GM12878 (cell line): ENCODE measurements at regions not wholly inside any gene's neighbourhood (a gene's known extent, or its start where the extent isn't known, plus 50 kb on each side); places are given as distances from the start of the nearest gene placed in this dataset.

Source experiments
- ATAC-seq: fragments of 200-7000 bp; cut with Tn5 transposase; 3 replicates; pipeline ENCODE4 v1.9.1; 2020; ENCODE audit warnings: mild to moderate bottlenecking, moderate library complexity
- BruUV-seq: library from RNA; stranded (reverse); fragments of 400-500 nt; replicated peaks from 2 replicates; lab custom pipeline; 2021; lab: Mats Ljungman, UMichigan
- CTCF ChIA-PET: fragments of 300-600 bp; sonication (Branson Sonifier 250); formaldehyde crosslinking; extraction: SDS; loops from one replicate; lab custom pipeline; 2021; ENCODE audit warnings: inconsistent platforms; lab: Yijun Ruan, JAX
- POLR2A ChIA-PET: fragments of 350-600 bp; formaldehyde crosslinking; extraction: SDS; loops from one replicate; lab custom pipeline; 2021; ENCODE audit warnings: inconsistent platforms; lab: Charles Lee
- RAD21 ChIA-PET: fragments of 300-600 bp; sonication (Branson Sonifier 250); formaldehyde crosslinking; loops from one replicate; lab custom pipeline; 2023; ENCODE audit warnings: antibody characterized with exemption; ENCODE audit not compliant: unreplicated experiment; lab: Charles Lee
- SMC1A ChIA-PET: fragments of 300-600 bp; sonication (Branson Sonifier 250); formaldehyde crosslinking; loops from one replicate; lab custom pipeline; 2023; ENCODE audit not compliant: unreplicated experiment, uncharacterized antibody; lab: Charles Lee
- DNase-seq: peaks from one replicate; pipeline ENCODE4 v3.0.0-alpha.2; 2011; ENCODE audit warnings: low read depth, low spot score
- FAIRE-seq: peaks from 3 replicates; lab custom pipeline; 2011; peaks lifted over from hg19 to GRCh38; lab: Jason Lieb, UNC
- H2AFZ ChIP-seq: 2 replicates; pipeline ENCODE4 v1.6.0; 2011; ENCODE audit warnings: low read depth, low read length, control low read depth; ENCODE audit not compliant: control insufficient read depth
- H3K27ac ChIP-seq: 2 replicates; pipeline ENCODE4 v1.5.1; 2011; ENCODE audit warnings: control low read depth; ENCODE audit not compliant: control insufficient read depth, insufficient read depth
- H3K27me3 ChIP-seq, 2 experiments: replicated peaks in 1 of 2; 2 replicates each; pipeline versions ENCODE4 v1.6.0 to v1.6.1; 2011; ENCODE audit warnings: low read length in 1 of 2; ENCODE audit not compliant: control insufficient read depth in 2 of 2, insufficient read depth in 2 of 2
- H3K36me3 ChIP-seq, 2 experiments: 2 replicates each; pipeline ENCODE4 v1.5.1; 2011; ENCODE audit warnings: low read length in 1 of 2; ENCODE audit not compliant: control insufficient read depth in 2 of 2, insufficient read depth in 2 of 2
- H3K4me1 ChIP-seq: 2 replicates; pipeline ENCODE4 v1.6.1; 2011; ENCODE audit warnings: mild to moderate bottlenecking, low read length, moderate library complexity, mixed read lengths; ENCODE audit not compliant: control insufficient read depth, insufficient read depth
- H3K4me2 ChIP-seq: 2 replicates; pipeline ENCODE4 v1.6.0; 2011; ENCODE audit warnings: control low read depth; ENCODE audit not compliant: control insufficient read depth, insufficient read depth
- H3K4me3 ChIP-seq: fragments of 200-600 bp; sonication (generic); 2 replicates; pipeline ENCODE4 v1.5.1; 2016
- H3K79me2 ChIP-seq: 2 replicates; pipeline ENCODE4 v1.6.0; 2011; ENCODE audit warnings: low read length; ENCODE audit not compliant: control insufficient read depth, insufficient read depth
- H3K9ac ChIP-seq: 2 replicates; pipeline ENCODE4 v1.8.0; 2011; ENCODE audit warnings: low read length, control low read depth, mixed read lengths; ENCODE audit not compliant: control insufficient read depth, insufficient read depth
- H3K9me3 ChIP-seq: replicated peaks from 3 replicates; pipeline ENCODE4 v1.5.1; 2011; ENCODE audit warnings: mild to moderate bottlenecking, low read length; ENCODE audit not compliant: control insufficient read depth, insufficient read depth
- H4K20me1 ChIP-seq: 2 replicates; pipeline ENCODE4 v1.6.0; 2011; ENCODE audit not compliant: control insufficient read depth, insufficient read depth
- BCL11A ChIP-seq: IDR thresholded peaks from 2 replicates; pipeline ENCODE4 v1.6.1; 2011; ENCODE audit warnings: low read depth, low read length
- CREM ChIP-seq: IDR thresholded peaks from 2 replicates; pipeline ENCODE4 v1.6.1; 2014; ENCODE audit warnings: antibody characterized with exemption, low read depth
- CUX1 ChIP-seq: IDR thresholded peaks from 2 replicates; pipeline ENCODE4 v1.6.1; 2012; ENCODE audit warnings: improper control_type of control experiment, low read depth, low read length; ENCODE audit not compliant: insufficient replicate concordance
- GATAD2B ChIP-seq: fragments of 450-650 bp; conservative IDR thresholded peaks from 2 replicates; pipeline ENCODE4 v1.6.1; 2017; ENCODE audit warnings: low read depth, mild to moderate bottlenecking, moderate library complexity
- HDGF ChIP-seq: fragments of 450-650 bp; IDR thresholded peaks from 2 replicates; pipeline ENCODE4 v1.6.1; 2016; ENCODE audit warnings: antibody characterized with exemption
- JUNB ChIP-seq: IDR thresholded peaks from 2 replicates; pipeline ENCODE4 v1.6.1; 2016; ENCODE audit warnings: antibody characterized with exemption, mild to moderate bottlenecking
- KAT2A ChIP-seq: conservative IDR thresholded peaks from 2 replicates; pipeline ENCODE4 v1.6.1; 2011; ENCODE audit warnings: low read depth, low read length; ENCODE audit not compliant: control insufficient read depth
- PML ChIP-seq: IDR thresholded peaks from 2 replicates; pipeline ENCODE4 v1.6.1; 2012; ENCODE audit warnings: low read length, inconsistent platforms
- RFX5 ChIP-seq: IDR thresholded peaks from 2 replicates; pipeline ENCODE4 v1.6.1; 2011; ENCODE audit warnings: low read depth, low read length, improper control_type of control experiment
- USF2 ChIP-seq: IDR thresholded peaks from 2 replicates; pipeline ENCODE4 v1.6.1; 2011; ENCODE audit warnings: low read depth, low read length, improper control_type of control experiment, borderline replicate concordance
- WRNIP1 ChIP-seq: IDR thresholded peaks from 2 replicates; pipeline ENCODE4 v1.6.1; 2011; ENCODE audit warnings: low read depth, low read length, improper control_type of control experiment, borderline replicate concordance
- ZNF207 ChIP-seq: fragments of 450-650 bp; IDR thresholded peaks from 2 replicates; pipeline ENCODE4 v1.6.1; 2014; ENCODE audit warnings: antibody characterized with exemption, mild to moderate bottlenecking, borderline replicate concordance
- WGBS: methylation state at CpG from one replicate; pipeline ENCODE4 v1.1.6; 2016; ENCODE audit warnings: low lambda C conversion rate; ENCODE audit not compliant: insufficient replicate concordance, insufficient coverage; ENCODE audit errors: missing lambda C conversion rate; 5-methylcytosine and 5-hydroxymethylcytosine counted together
- in situ Hi-C: fragments of 300-500 bp; cut with MboI; formaldehyde crosslinking; loops from 9 replicates; pipeline ENCODE4 v1.14.3; 2018; ENCODE audit warnings: mixed read lengths
- intact Hi-C: fragments of 100-400 bp; cut with micrococcal nuclease; formaldehyde crosslinking; loops from one replicate; pipeline ENCODE4 v1.14.2; 2022; ENCODE audit not compliant: unreplicated experiment
- TF ChIP-seq, protein P1 (sequence below): fragments of 450-650 bp; IDR thresholded peaks from 2 replicates; pipeline ENCODE4 v1.6.1; 2018; ENCODE audit warnings: mild to moderate bottlenecking, low read depth, moderate library complexity; ENCODE audit not compliant: partially characterized antibody

- TF ChIP-seq CUX1, result no peak
Observed at GRCh38 chr11:112617977-112618826, 343.0 kb upstream of the NCAM1 start (continued).

DNA sequence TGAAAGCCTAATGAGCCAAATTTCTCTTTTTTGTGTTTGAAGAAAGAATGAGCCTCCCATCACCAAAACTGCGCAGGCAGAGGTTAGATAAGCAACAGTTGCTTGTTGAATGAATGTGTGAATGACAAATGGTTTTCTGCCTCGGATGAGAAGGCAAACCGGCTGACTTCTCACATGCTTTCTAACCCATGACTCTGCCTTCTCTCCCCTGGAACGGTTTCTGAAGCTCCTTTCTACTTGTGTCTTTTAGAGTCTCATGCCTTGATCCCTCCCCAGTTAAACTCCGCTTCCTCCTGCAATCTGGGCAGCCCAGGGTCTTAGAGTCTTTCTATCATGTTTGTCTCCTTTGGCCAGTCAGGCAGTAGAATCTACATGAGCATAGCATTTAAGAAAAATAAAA is 342.1 kb upstream of the NCAM1 start:
- Histone ChIP-seq H3K9ac (no peak overlapping the region), H3K79me2 (no peaks in the 10 kb centered on the region), H3K4me2 (no peak overlapping the region), H3K4me3 (no peak overlapping the region), H3K9me3 (no peaks in the 10 kb centered on the region), H4K20me1 (no peaks in the 10 kb centered on the region), H3K27me3 (no peaks in the 10 kb centered on the region), H2AFZ (no peak overlapping the region), H3K27ac (no peak overlapping the region), H3K36me3 (no peaks in the 10 kb centered on the region), H3K4me1 (peaks cover 27% of the 10 kb centered on the region)
- in situ Hi-C loops (no loop called here), intact Hi-C loops (no loop called here)
- POLR2A ChIA-PET, result no interaction called here
- ATAC-seq (no peak), FAIRE-seq (no peak), DNase-seq (no peak)
- WGBS, result 62% methylated on average over 5 of the region's 5 CpGs
- SMC1A ChIA-PET, result interaction anchor here (1.2 to 2.3 kb wide), 2 partner anchors 28 to 30 kb away, joined by 4 to 10 read pairs; no protein-coding TSS in a partner anchor
- BruUV-seq, result no TSS peak
- CTCF ChIA-PET, result interaction anchor here (0.6 kb wide), 1 partner anchor 373 kb away, joined by 4 read pairs; no protein-coding TSS in a partner anchor
- RAD21 ChIA-PET, result interaction anchor here (1.0 to 1.1 kb wide), 2 partner anchors 28 to 40 kb away, joined by 4 read pairs; no protein-coding TSS in a partner anchor
- TF ChIP-seq HDGF (no peak), ZNF207 (no peak), BCL11A (no peak), USF2 (no peak), WRNIP1 (no peak), KAT2A (no peak), CREM (no peak), GATAD2B (no peak), JUNB (no peak), RFX5 (no peak), PML (no peak)
- TF ChIP-seq, protein P1, sequence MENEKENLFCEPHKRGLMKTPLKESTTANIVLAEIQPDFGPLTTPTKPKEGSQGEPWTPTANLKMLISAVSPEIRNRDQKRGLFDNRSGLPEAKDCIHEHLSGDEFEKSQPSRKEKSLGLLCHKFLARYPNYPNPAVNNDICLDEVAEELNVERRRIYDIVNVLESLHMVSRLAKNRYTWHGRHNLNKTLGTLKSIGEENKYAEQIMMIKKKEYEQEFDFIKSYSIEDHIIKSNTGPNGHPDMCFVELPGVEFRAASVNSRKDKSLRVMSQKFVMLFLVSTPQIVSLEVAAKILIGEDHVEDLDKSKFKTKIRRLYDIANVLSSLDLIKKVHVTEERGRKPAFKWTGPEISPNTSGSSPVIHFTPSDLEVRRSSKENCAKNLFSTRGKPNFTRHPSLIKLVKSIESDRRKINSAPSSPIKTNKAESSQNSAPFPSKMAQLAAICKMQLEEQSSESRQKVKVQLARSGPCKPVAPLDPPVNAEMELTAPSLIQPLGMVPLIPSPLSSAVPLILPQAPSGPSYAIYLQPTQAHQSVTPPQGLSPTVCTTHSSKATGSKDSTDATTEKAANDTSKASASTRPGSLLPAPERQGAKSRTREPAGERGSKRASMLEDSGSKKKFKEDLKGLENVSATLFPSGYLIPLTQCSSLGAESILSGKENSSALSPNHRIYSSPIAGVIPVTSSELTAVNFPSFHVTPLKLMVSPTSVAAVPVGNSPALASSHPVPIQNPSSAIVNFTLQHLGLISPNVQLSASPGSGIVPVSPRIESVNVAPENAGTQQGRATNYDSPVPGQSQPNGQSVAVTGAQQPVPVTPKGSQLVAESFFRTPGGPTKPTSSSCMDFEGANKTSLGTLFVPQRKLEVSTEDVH, result no peak
